Neutrophil (primary cell): ENCODE measurements at regions not wholly inside any gene's neighbourhood (a gene's known extent, or its start where the extent isn't known, plus 50 kb on each side); places are given as distances from the start of the nearest gene placed in this dataset.

ENCODE experiments used
- H3K27ac ChIP-seq: fragments of 200-600 bp; sonication (generic); 2 replicates; pipeline ENCODE4 v1.5.1; 2016; ENCODE audit warnings: mild to moderate bottlenecking, moderate library complexity
- H3K27me3 ChIP-seq: fragments of 200-600 bp; sonication (generic); 2 replicates; pipeline ENCODE4 v1.6.0; 2016; ENCODE audit warnings: mild to moderate bottlenecking
- H3K36me3 ChIP-seq: fragments of 200-600 bp; sonication (generic); 2 replicates; pipeline ENCODE4 v1.5.1; 2017
- H3K4me1 ChIP-seq, 2 experiments: fragments of 200-600 bp in 1 of 2; sonication (generic) in 1 of 2; 1 replicate in 1 of 2; 2 replicates in 1 of 2; pipeline versions ENCODE4 v1.5.1 to v1.6.1; 2013 to 2016; ENCODE audit warnings: low read depth in 1 of 2, low read length in 1 of 2, mild to moderate bottlenecking in 1 of 2, moderate library complexity in 1 of 2; ENCODE audit not compliant: control insufficient read depth in 1 of 2, insufficient read depth in 1 of 2
- H3K4me3 ChIP-seq, 2 experiments: fragments of 200-600 bp in 1 of 2; sonication (generic) in 1 of 2; 1 replicate in 1 of 2; 2 replicates in 1 of 2; pipeline ENCODE4 v1.5.1; 2013 to 2016; ENCODE audit warnings: low read depth in 1 of 2, low read length in 1 of 2, mild to moderate bottlenecking in 1 of 2, moderate library complexity in 1 of 2
- H3K9me3 ChIP-seq: fragments of 200-600 bp; sonication (generic); 2 replicates; pipeline ENCODE4 v1.5.1; 2016
- TF ChIP-seq, protein P1 (sequence below): fragments of 200-600 bp; sonication (generic); IDR thresholded peaks from 2 replicates; pipeline ENCODE4 v1.5.1; 2016; ENCODE audit warnings: antibody characterized with exemption

DNA sequence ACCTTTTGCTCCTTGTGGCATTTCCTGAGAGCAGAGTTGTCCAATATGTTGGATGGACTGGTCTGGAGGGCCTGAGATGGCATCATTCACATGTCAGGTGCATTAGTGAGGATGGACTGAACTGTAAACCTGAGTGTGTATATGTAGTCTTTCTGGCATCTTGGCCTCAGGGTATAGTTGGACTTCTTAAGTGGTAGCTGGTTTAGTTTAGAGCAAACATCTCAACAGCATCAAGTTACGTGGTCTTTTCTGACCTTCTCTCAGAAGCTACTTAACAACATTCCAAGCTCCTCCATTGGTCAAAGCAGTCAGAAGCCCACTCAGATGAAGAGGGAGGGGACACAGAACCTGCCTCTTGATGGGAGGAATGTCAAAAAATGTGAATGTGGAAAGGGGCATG is 829.9 kb downstream of the METTL15 start:
- Histone ChIP-seq H3K4me1 (no peaks in the 10 kb centered on the region), H3K27me3 (no peaks in the 10 kb centered on the region), H3K9me3 (no peaks in the 10 kb centered on the region), H3K27ac (no peak overlapping the region), H3K4me3 (no peak overlapping the region), H3K36me3 (no peaks in the 10 kb centered on the region)
- TF ChIP-seq, protein P1, sequence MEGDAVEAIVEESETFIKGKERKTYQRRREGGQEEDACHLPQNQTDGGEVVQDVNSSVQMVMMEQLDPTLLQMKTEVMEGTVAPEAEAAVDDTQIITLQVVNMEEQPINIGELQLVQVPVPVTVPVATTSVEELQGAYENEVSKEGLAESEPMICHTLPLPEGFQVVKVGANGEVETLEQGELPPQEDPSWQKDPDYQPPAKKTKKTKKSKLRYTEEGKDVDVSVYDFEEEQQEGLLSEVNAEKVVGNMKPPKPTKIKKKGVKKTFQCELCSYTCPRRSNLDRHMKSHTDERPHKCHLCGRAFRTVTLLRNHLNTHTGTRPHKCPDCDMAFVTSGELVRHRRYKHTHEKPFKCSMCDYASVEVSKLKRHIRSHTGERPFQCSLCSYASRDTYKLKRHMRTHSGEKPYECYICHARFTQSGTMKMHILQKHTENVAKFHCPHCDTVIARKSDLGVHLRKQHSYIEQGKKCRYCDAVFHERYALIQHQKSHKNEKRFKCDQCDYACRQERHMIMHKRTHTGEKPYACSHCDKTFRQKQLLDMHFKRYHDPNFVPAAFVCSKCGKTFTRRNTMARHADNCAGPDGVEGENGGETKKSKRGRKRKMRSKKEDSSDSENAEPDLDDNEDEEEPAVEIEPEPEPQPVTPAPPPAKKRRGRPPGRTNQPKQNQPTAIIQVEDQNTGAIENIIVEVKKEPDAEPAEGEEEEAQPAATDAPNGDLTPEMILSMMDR, result no peak

DNA sequence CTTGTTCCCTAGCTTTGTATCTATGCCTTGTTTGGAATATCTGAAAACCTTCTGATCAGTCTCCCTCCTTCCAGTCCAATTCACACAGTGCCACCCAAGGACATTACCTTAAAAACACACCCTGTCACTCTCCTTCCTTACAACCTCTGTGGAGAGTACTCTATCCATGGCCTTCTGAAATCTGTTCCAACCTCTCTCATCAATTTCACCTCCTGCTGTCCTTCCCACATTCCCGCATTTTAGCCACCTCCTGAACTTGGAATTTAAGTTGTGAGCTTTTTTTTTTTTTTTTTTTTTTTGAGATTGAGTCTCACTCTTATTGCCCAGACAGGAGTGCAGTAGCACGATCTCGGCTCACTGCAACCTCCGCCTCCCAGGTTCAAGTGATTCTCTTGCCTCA is 824.8 kb downstream of the METTL15 start:
- Histone ChIP-seq H3K9me3 (no peaks in the 10 kb centered on the region), H3K4me1 (no peaks in the 10 kb centered on the region), H3K27ac (no peak overlapping the region), H3K4me3 (no peak overlapping the region), H3K36me3 (no peaks in the 10 kb centered on the region), H3K27me3 (no peaks in the 10 kb centered on the region)
- TF ChIP-seq, protein P1, result no peak

DNA sequence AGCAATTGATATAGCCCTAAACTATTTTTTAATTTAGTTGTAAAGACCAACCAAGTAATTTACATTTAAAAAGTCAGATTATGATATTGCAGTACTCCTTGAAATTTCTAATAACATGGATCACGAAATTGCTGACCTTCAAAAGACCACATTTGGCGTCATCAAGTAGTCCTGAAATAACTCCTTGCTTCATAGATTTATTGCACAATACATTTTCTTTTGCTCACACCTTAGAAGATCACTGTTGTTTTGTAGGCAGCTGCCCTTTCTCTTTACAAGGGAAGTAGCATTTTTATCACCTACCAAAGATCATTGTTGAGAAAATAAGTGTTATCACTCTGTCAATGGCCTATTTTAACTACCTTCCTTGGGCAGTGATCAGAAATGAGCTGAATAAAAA is 815.8 kb downstream of the METTL15 start:
- H3K36me3 ChIP-seq, result no peaks in the 10 kb centered on the region
- H3K4me3 ChIP-seq, result no peak overlapping the region
- no peaks in the 10 kb centered on the region for H3K9me3 ChIP-seq
- TF ChIP-seq, protein P1, result no peak
- no peaks in the 10 kb centered on the region for H3K4me1 ChIP-seq
- no peaks in the 10 kb centered on the region for H3K27me3 ChIP-seq
- no peak overlapping the region for H3K27ac ChIP-seq

DNA sequence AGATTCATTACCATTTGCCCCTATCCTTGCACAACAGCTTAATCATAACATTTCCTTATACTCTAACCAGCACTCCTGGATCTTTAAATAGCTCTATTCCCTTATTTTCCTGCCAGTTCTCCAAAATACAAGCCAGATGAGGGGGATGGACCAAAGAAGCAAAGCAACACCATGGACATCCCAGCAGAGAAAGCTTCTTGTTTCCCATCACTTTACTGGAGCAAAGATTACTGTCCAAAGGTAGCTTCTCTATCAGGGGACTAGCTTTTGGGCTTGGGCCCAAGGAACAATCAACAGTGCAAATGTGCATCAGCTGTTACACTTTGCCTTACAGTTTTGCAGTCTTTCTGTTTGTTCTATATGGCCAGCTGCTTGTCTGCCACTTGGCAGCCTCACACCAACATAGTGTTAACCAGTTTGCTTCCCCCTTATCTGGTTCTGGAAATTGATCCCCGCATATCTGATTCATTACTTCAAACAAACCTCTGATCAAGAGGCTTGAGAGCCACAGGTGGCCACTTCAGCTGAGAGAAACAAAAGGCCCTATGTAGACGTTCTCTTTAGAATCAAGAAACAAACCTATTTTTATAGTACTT is 814.3 kb downstream of the METTL15 start:
- Histone ChIP-seq H3K4me3 (no peak overlapping the region), H3K4me1 (no peaks in the 10 kb centered on the region), H3K36me3 (no peaks in the 10 kb centered on the region), H3K27ac (no peak overlapping the region), H3K9me3 (no peaks in the 10 kb centered on the region), H3K27me3 (no peaks in the 10 kb centered on the region)
- TF ChIP-seq, protein P1, result no peak

DNA sequence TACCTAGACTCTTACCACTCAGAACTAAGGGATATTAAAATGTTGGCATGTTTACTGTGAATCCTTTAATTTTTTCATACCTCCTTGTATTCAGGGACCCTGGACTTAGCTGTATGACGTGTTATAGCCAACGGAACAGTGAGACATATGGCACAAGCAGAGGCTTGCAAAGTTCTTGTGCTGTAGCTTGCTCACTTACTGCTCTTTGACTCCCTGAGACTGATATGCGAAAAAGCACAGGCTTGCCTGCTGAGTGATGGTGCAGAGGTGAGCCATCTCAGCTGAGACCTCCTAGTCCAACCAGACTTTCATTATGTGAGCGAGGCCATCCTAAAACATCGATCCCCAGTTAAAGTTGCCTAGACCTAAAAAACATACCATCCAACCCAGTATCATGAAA is 811.0 kb downstream of the METTL15 start:
- no peaks in the 10 kb centered on the region for H3K36me3 ChIP-seq
- H3K27ac ChIP-seq, result no peak overlapping the region
- H3K4me1 ChIP-seq, result no peaks in the 10 kb centered on the region
- no peak overlapping the region for H3K4me3 ChIP-seq
- TF ChIP-seq, protein P1, result no peak
- no peaks in the 10 kb centered on the region for H3K9me3 ChIP-seq
- no peaks in the 10 kb centered on the region for H3K27me3 ChIP-seq

DNA sequence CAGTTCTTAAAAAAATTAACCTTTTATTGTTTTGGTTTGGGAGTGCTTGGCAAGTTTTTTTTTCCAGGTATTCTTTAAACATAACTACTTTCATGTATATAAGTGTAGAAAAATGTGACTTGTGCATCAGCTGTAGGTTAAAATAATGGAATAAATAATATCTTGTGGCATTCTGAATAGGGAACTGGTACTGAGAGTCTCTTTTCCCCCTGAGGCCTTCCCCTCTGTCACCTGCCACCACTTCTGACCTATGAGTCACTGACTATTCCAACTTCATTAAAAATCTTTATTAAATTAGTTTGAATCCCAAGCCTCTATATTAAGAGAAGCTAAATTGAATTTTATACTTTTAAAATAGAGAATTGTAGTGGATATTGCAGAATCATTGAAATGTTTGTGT is 805.7 kb downstream of the METTL15 start:
- H3K27me3 ChIP-seq, result no peaks in the 10 kb centered on the region
- TF ChIP-seq, protein P1, result no peak
- H3K4me1 ChIP-seq, result no peaks in the 10 kb centered on the region
- no peaks in the 10 kb centered on the region for H3K36me3 ChIP-seq
- no peak overlapping the region for H3K4me3 ChIP-seq
- no peak overlapping the region for H3K27ac ChIP-seq
- no peaks in the 10 kb centered on the region for H3K9me3 ChIP-seq
